ENCODE measurements at regions not wholly inside any gene's neighbourhood (a gene's known extent, or its start where the extent isn't known, plus 50 kb on each side); places are given as distances from the start of the nearest gene placed in this dataset.
"Not testable (repeated sequence)": the region's sequence is repeated elsewhere in the genome, so short reads cannot be mapped to it uniquely, and the experiment has no call there.

- H3K9me3 ChIP-seq: peaks cover 3% of the 10 kb centered on the region
- peak; percentile 92 for ATAC-seq
- DNase-seq: peak in 1 of 3 donors; percentile 5
- H3K4me1 ChIP-seq (ENCODE audit: low read depth): no peaks in the 10 kb centered on the region
- H3K4me3 ChIP-seq: no peak overlapping the region
- intact Hi-C loops (cut with DNase I, micrococcal nuclease): no loop called here
- no peak for TF ChIP-seq CTCF (IDR thresholded peaks at IDR 0.05)
- H3K36me3 ChIP-seq (ENCODE audit: low read depth): no peaks in the 10 kb centered on the region
Observed at GRCh38 chr4:55278316-55278715, 67.7 kb upstream of the SRD5A3 start.

DNA sequence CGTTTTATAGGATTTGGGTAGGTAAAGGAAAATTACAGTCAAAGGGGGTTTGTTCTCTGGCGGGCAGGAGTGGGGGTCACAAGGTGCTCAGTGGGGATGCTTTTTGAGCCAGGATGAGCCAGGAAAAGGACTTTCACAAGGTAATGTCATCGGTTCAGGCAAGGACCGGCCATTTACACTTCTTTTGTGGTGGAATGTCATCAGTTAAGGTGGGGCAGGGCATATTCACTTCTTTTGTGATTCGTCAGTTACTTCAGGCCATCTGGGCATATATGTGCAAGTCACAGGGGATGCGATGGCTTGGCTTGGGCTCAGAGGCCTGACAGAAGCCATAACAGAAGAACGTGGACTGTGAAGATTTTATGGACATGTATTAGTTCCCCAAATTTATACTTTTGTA is 65.6 kb upstream of the SRD5A3 start:
- ATAC-seq; DNase-seq; H3K4me3 ChIP-seq; intact Hi-C loops (cut with DNase I, micrococcal nuclease); H3K4me1 ChIP-seq (ENCODE audit: low read depth); H3K36me3 ChIP-seq (ENCODE audit: low read depth): not testable (repeated sequence)
- peaks cover 20% of the 10 kb centered on the region for H3K9me3 ChIP-seq

DNA sequence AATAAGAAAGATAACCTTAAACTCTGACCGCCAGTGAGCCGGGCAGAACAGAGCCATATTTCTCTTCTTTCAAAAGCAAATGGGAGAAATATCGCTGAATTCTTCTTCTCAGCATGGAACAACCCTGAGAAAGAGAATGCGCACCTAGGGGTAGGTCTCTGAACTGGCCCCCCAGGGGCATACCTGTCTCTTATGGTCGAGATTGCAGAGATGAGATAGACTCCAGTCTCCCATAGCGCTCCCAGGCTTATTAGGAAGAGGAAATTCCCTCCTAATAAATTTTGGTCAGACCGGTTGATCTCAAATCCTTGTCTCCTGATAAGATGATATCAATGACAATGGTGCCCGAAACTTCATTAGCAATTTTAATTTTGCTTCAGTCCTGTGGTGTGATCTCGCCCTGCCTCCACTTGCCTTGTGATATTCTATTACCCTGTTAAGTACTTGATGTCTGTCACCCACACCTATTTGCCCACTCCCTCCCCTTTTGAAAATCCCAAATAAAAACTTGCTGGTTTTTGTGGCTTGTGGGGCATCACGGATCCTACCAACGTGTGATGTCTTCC is 64.8 kb upstream of the SRD5A3 start:
- peaks cover 20% of the 10 kb centered on the region for H3K9me3 ChIP-seq
- DNase-seq; intact Hi-C loops (cut with DNase I, micrococcal nuclease); H3K36me3 ChIP-seq (ENCODE audit: low read depth); H3K4me3 ChIP-seq; H3K4me1 ChIP-seq (ENCODE audit: low read depth); ATAC-seq: not testable (repeated sequence)

- no peaks in the 10 kb centered on the region for H3K4me1 ChIP-seq (ENCODE audit: low read depth)
- intact Hi-C loops (cut with DNase I, micrococcal nuclease): no loop called here
- H3K9me3 ChIP-seq: peaks cover 20% of the 10 kb centered on the region
- H3K4me3 ChIP-seq: no peak overlapping the region
- ATAC-seq (no peak), DNase-seq (no peak)
- no peak for TF ChIP-seq CTCF (IDR thresholded peaks at IDR 0.05)
- H3K36me3 ChIP-seq (ENCODE audit: low read depth): no peaks in the 10 kb centered on the region
Observed at GRCh38 chr4:55284331-55284730, 61.7 kb upstream of the SRD5A3 start.

GRCh38 chr4:55291227-55291640 is 54.8 kb upstream of the SRD5A3 start:
- TF ChIP-seq CTCF (IDR thresholded peaks at IDR 0.05): no peak
- ATAC-seq: no peak
- no peak overlapping the region for H3K4me3 ChIP-seq
- H3K4me1 ChIP-seq (ENCODE audit: low read depth): no peaks in the 10 kb centered on the region
- DNase-seq: no peak
- H3K36me3 ChIP-seq (ENCODE audit: low read depth): no peaks in the 10 kb centered on the region
- H3K9me3 ChIP-seq: no peaks in the 10 kb centered on the region
- intact Hi-C loops (cut with DNase I, micrococcal nuclease): no loop called here

DNA sequence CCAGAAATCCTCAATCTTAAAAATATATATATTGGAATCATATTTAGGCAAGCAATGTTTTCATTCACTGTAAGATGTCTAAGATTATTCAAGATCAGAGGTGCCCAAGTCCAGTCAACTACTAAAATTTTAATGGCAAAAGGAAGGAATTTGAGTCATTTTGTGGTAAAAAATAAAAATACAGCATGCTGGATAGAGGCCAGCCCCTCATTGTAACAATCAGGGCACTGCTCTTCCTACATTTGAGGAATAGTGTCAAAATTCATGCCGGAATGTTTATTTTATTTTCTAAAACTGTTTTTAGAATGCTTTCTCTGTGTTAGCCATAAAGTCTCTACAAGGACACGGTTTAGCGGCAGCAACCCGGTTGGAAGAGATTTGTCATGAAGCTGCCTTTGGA is 49.9 kb upstream of the SRD5A3 start:
- Histone ChIP-seq H3K4me3 (no peak overlapping the region), H3K4me1 (ENCODE audit: low read depth) (no peaks in the 10 kb centered on the region), H3K9me3 (peaks cover 7% of the 10 kb centered on the region), H3K36me3 (ENCODE audit: low read depth) (no peaks in the 10 kb centered on the region)
- TF ChIP-seq CTCF (IDR thresholded peaks at IDR 0.05): no peak
- intact Hi-C loops (cut with DNase I, micrococcal nuclease): no loop called here
- no peak for ATAC-seq
- no peak for DNase-seq
